Right atrium auricular region (tissue), 2 donors: ENCODE measurements at regions not wholly inside any gene's neighbourhood (a gene's known extent, or its start where the extent isn't known, plus 50 kb on each side); places are given as distances from the start of the nearest gene placed in this dataset.

ENCODE experiments used
- DNase-seq: peaks from one replicate; pipeline ENCODE4 v3.0.0-alpha.2; 2019; ENCODE audit warnings: low spot score
- H3K27ac ChIP-seq, 2 donors: fragments of 200-600 bp; sonication (generic); 1 replicate in 1 of 2; 2 replicates in 1 of 2; pipeline ENCODE4 v1.5.1; 2016 to 2019
- H3K27me3 ChIP-seq, 2 donors: fragments of 200-600 bp; sonication (generic); one replicate each; pipeline versions ENCODE4 v1.5.1 to v1.6.0; 2017 to 2019
- H3K36me3 ChIP-seq: fragments of 200-600 bp; sonication (generic); one replicate; pipeline ENCODE4 v1.5.1; 2016
- H3K4me1 ChIP-seq, 2 donors: fragments of 200-600 bp; sonication (generic); one replicate each; pipeline versions ENCODE4 v1.5.1 to v1.6.0; 2017 to 2019
- H3K4me3 ChIP-seq, 2 donors: fragments of 200-600 bp; sonication (generic); 1 replicate in 1 of 2; 2 replicates in 1 of 2; pipeline ENCODE4 v1.5.1; 2017 to 2019; ENCODE audit warnings: mild to moderate bottlenecking in 1 of 2, moderate library complexity in 1 of 2
- H3K9me3 ChIP-seq, 2 donors: fragments of 200-600 bp; sonication (generic); one replicate each; pipeline ENCODE4 v1.5.1; 2019
- TF ChIP-seq, protein P1 (sequence below), 2 donors: fragments of 200-600 bp; sonication (generic); IDR thresholded peaks; one replicate each; pipeline ENCODE4 v1.5.1; 2019; ENCODE audit warnings: antibody characterized with exemption in 2 of 2

DNA sequence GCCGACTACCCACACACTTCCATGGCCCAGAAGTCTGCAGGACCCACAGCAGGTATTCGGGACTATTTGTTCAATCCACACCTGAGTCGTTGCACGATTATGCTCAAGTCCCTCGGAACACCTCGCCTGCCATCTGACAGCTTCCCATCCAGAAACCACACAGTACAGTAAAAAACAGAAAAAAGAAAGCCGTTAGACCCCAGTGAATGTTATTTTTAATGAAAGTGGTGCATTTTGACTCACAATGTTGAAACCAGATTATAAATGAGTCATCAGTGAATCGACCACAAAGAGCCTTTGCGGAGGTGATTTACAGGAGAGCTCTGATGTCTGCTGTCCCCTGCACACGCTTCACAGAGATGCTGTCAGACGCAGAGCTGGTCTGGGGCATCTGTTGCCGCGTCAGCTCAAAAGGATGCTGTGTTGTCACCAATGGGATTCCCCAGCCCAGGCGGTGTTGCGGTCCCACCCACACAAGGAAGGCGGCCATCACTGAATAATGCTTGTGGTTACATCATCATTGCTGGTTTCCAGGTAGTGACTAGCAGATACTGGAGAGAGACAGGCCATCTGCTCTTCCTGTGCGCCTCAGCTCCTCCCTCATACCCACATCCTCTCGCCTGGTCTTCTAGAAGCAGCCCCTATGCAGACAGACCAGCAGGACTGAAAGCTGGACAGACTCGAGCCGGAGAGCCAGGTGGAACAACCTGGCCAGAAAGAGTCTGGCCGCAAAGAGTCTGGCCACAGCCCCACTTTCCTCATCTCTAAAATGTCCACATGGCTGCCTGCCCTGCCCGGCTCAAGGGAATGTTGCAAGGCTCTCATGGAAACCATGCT is 116.8 kb downstream of the TOMM20 start:
- Histone ChIP-seq H3K9me3 (peaks cover 0 to 4% of the 10 kb centered on the region in 2 donors), H3K27ac (peak overlapping the region; percentile 41 to 43), H3K4me3 (no peak overlapping the region), H3K36me3 (no peaks in the 10 kb centered on the region), H3K27me3 (no peaks in the 10 kb centered on the region), H3K4me1 (peaks cover 0 to 14% of the 10 kb centered on the region in 2 donors)
- TF ChIP-seq, protein P1, sequence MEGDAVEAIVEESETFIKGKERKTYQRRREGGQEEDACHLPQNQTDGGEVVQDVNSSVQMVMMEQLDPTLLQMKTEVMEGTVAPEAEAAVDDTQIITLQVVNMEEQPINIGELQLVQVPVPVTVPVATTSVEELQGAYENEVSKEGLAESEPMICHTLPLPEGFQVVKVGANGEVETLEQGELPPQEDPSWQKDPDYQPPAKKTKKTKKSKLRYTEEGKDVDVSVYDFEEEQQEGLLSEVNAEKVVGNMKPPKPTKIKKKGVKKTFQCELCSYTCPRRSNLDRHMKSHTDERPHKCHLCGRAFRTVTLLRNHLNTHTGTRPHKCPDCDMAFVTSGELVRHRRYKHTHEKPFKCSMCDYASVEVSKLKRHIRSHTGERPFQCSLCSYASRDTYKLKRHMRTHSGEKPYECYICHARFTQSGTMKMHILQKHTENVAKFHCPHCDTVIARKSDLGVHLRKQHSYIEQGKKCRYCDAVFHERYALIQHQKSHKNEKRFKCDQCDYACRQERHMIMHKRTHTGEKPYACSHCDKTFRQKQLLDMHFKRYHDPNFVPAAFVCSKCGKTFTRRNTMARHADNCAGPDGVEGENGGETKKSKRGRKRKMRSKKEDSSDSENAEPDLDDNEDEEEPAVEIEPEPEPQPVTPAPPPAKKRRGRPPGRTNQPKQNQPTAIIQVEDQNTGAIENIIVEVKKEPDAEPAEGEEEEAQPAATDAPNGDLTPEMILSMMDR (IDR thresholded peaks at IDR 0.05), result no peak
- DNase-seq, result peak; percentile 73

DNA sequence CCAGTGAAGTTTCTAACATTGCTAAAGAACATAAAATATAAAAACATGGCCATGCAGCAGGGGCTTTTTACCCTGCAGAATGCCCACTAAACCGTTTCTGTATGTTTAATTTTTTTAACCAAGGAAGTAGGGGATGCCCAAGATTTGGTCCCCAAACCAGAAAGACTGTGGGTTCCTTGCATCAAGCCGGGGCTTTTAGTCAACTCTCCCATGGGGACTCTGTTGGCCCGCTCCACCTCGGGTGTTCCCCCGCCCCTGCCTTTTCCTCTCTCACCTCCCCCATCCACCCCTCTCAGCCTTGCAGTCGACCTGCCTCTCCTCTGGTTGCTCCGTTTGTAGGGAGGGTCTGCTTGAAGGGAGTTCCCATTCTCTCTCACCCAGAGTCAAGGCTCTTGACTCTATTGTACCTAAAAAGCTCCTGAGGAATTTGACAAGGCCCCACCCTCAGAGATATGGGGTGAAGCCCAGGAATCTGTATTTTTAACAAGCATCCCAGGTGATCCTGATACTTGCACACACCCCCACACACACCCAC is 117.5 kb downstream of the TOMM20 start:
- peaks cover 0 to 4% of the 10 kb centered on the region in 2 donors for H3K9me3 ChIP-seq
- no peak for DNase-seq
- H3K27me3 ChIP-seq, result no peaks in the 10 kb centered on the region
- no peak overlapping the region for H3K4me3 ChIP-seq
- peaks cover 0 to 14% of the 10 kb centered on the region in 2 donors for H3K4me1 ChIP-seq
- no peaks in the 10 kb centered on the region for H3K36me3 ChIP-seq
- no peak overlapping the region for H3K27ac ChIP-seq
- TF ChIP-seq, protein P1 (IDR thresholded peaks at IDR 0.05), result no peak

DNA sequence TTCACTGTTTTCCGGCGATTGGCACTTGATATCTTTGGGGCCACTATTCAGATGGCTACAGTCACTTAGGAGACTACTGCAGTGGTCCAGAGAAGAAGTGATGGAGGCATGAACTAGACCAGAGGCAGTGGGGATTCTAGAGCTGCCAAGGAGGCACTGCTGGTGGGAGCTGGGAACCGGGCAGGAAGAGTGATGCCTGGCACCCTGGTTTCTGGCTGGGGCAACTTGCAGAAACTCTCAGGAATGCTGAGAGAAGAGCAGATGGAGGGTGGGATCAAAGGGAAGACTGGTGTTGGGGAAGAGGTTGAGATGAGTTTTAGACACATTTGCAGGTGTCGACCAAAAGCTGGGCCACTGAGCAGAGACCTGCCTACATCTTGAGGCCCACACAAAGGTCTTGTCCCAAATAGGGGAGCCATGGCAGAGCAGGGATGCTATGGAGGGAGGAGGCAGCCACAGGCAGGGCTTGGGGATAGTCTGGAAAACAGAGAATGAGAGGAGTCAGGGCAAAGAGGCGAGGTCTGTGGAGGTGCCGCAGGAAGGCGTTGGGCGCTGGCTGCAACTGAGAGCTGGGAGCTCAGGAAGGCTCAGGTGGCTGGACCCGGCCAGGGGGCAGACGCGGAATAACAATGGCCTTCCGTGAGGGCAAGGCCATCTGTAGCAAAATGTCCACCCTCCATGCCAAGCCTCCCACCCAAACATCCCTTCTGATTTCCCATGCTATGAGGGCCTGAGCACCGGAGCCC is 118.9 kb downstream of the TOMM20 start:
- TF ChIP-seq, protein P1 (IDR thresholded peaks at IDR 0.05), result no peak
- no peak for DNase-seq
- no peaks in the 10 kb centered on the region for H3K27me3 ChIP-seq
- no peak overlapping the region for H3K27ac ChIP-seq
- peaks cover 0 to 4% of the 10 kb centered on the region in 2 donors for H3K9me3 ChIP-seq
- no peaks in the 10 kb centered on the region for H3K36me3 ChIP-seq
- H3K4me1 ChIP-seq, result peaks cover 0 to 14% of the 10 kb centered on the region in 2 donors
- H3K4me3 ChIP-seq, result no peak overlapping the region

DNA sequence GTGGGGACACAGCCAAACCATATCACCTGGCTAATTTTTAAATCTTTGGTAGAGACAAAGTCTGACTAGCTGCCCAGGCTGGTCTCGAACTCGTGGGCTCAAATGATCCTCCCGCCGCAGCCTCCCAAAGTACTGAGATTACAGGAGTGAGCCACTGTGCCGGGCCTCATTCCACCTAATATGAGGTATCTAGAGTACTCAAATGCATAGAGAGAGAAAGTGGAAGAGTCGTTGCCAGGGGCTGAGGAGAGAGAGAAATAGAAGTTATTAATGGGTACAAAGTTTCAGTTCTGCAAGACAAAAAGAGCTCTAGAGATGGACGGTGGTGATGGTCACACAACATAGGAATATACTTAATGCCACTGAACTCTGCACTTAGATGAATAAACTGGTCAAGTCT is 119.6 kb downstream of the TOMM20 start:
- H3K4me1 ChIP-seq, result peaks cover 0 to 14% of the 10 kb centered on the region in 2 donors
- DNase-seq, result no peak

DNA sequence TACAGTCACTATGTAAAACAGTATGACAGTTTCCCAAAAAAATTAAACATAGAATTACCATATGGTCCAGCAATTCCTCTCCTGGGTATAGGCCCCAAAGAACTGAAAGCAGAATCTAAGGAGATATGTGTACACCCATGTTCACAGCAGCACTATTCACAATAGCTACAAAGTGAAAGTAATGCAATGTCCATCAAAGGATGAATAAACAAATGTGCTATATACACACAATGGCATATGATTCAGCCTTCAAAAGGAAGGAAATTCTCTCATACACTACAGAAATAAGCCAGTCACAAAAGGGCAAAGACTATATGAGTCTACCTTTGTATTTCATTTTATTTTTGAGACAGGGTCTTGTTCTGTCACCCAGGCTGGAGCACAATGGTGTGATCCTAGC is 120.4 kb downstream of the TOMM20 start:
- Histone ChIP-seq H3K27ac (no peak overlapping the region), H3K36me3 (no peaks in the 10 kb centered on the region), H3K4me3 (no peak overlapping the region), H3K27me3 (no peaks in the 10 kb centered on the region), H3K9me3 (peaks cover 0 to 4% of the 10 kb centered on the region in 2 donors), H3K4me1 (peaks cover 0 to 14% of the 10 kb centered on the region in 2 donors)
- no peak for DNase-seq
- TF ChIP-seq, protein P1 (IDR thresholded peaks at IDR 0.05), result no peak

More for the DNA sequence above, 119.6 kb downstream of the TOMM20 start:
- no peak overlapping the region for H3K4me3 ChIP-seq
- H3K36me3 ChIP-seq, result no peaks in the 10 kb centered on the region
- H3K9me3 ChIP-seq, result peaks cover 0 to 4% of the 10 kb centered on the region in 2 donors
- H3K27ac ChIP-seq, result no peak overlapping the region
- TF ChIP-seq, protein P1 (IDR thresholded peaks at IDR 0.05), result no peak
- no peaks in the 10 kb centered on the region for H3K27me3 ChIP-seq
